ENCODE measurements at regions not wholly inside any gene's neighbourhood (a gene's known extent, or its start where the extent isn't known, plus 50 kb on each side); places are given as distances from the start of the nearest gene placed in this dataset.

GRCh38 chr4:157713342-157713741 is 459.5 kb downstream of the GASK1B start:
- Histone ChIP-seq H2AFZ (ENCODE audit: low read depth) (no peak overlapping the region), H3K4me3 (IDR thresholded peaks at IDR 0.05; ENCODE audit: insufficient read depth, low read depth, low read length) (no peak overlapping the region), H3K4me2 (no peak overlapping the region), H4K20me1 (ENCODE audit: insufficient read depth) (no peaks in the 10 kb centered on the region), H3K27me3 (ENCODE audit: insufficient read depth, low read depth) (no peaks in the 10 kb centered on the region), H3K9ac (no peak overlapping the region), H3K27ac (no peak overlapping the region), H3K79me2 (ENCODE audit: insufficient read depth, low read depth) (no peaks in the 10 kb centered on the region), H3K36me3 (ENCODE audit: insufficient read depth) (no peaks in the 10 kb centered on the region), H3K4me1 (ENCODE audit: low read depth, poor library complexity, severe bottlenecking) (no peaks in the 10 kb centered on the region)
- TF ChIP-seq, protein P1, sequence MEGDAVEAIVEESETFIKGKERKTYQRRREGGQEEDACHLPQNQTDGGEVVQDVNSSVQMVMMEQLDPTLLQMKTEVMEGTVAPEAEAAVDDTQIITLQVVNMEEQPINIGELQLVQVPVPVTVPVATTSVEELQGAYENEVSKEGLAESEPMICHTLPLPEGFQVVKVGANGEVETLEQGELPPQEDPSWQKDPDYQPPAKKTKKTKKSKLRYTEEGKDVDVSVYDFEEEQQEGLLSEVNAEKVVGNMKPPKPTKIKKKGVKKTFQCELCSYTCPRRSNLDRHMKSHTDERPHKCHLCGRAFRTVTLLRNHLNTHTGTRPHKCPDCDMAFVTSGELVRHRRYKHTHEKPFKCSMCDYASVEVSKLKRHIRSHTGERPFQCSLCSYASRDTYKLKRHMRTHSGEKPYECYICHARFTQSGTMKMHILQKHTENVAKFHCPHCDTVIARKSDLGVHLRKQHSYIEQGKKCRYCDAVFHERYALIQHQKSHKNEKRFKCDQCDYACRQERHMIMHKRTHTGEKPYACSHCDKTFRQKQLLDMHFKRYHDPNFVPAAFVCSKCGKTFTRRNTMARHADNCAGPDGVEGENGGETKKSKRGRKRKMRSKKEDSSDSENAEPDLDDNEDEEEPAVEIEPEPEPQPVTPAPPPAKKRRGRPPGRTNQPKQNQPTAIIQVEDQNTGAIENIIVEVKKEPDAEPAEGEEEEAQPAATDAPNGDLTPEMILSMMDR (conservative IDR thresholded peaks at IDR 0.05; ENCODE audit: low read depth, low read length), result no peak

DNA sequence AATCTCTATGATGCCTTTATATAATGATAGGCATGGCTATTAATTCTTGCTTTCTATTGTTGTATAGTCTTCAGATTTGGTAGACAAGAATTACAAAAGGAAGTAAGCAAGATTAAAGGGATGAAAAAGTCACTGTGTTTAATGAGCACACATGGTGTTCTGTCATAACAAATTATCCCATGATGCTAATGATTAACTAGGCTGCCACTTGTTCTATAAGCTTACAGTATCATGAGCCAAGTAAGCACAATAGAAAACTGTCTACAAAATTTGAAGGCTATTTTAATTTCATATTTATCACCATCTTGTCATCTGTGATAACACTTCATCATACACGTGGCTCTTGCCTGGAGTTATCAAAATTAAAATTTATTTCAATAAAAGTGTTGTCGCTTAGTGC is 466.7 kb downstream of the GASK1B start:
- no peaks in the 10 kb centered on the region for H3K4me1 ChIP-seq (ENCODE audit: low read depth, poor library complexity, severe bottlenecking)
- H3K27me3 ChIP-seq (ENCODE audit: insufficient read depth, low read depth), result no peaks in the 10 kb centered on the region
- H3K79me2 ChIP-seq (ENCODE audit: insufficient read depth, low read depth), result no peaks in the 10 kb centered on the region
- no peak overlapping the region for H3K4me3 ChIP-seq (IDR thresholded peaks at IDR 0.05; ENCODE audit: insufficient read depth, low read depth, low read length)
- no peak overlapping the region for H2AFZ ChIP-seq (ENCODE audit: low read depth)
- no peak overlapping the region for H3K27ac ChIP-seq
- H3K4me2 ChIP-seq, result no peak overlapping the region
- no peak overlapping the region for H3K9ac ChIP-seq
- H3K36me3 ChIP-seq (ENCODE audit: insufficient read depth), result no peaks in the 10 kb centered on the region
- no peaks in the 10 kb centered on the region for H4K20me1 ChIP-seq (ENCODE audit: insufficient read depth)
- TF ChIP-seq, protein P1 (conservative IDR thresholded peaks at IDR 0.05; ENCODE audit: low read depth, low read length), result no peak

- no peak overlapping the region for H3K9ac ChIP-seq
- H3K4me1 ChIP-seq (ENCODE audit: low read depth, poor library complexity, severe bottlenecking), result no peaks in the 10 kb centered on the region
- no peaks in the 10 kb centered on the region for H4K20me1 ChIP-seq (ENCODE audit: insufficient read depth)
- H3K27ac ChIP-seq, result no peak overlapping the region
- no peak overlapping the region for H2AFZ ChIP-seq (ENCODE audit: low read depth)
- TF ChIP-seq, protein P1 (conservative IDR thresholded peaks at IDR 0.05; ENCODE audit: low read depth, low read length), result no peak
- H3K79me2 ChIP-seq (ENCODE audit: insufficient read depth, low read depth), result no peaks in the 10 kb centered on the region
- H3K36me3 ChIP-seq (ENCODE audit: insufficient read depth), result no peaks in the 10 kb centered on the region
- H3K27me3 ChIP-seq (ENCODE audit: insufficient read depth, low read depth), result no peaks in the 10 kb centered on the region
- no peak overlapping the region for H3K4me2 ChIP-seq
- no peak overlapping the region for H3K4me3 ChIP-seq (IDR thresholded peaks at IDR 0.05; ENCODE audit: insufficient read depth, low read depth, low read length)
Measured at GRCh38 chr4:157702831-157703230, 470.0 kb downstream of the GASK1B start.

GRCh38 chr4:157701695-157701994 is 471.2 kb downstream of the GASK1B start:
- Histone ChIP-seq H3K27ac (no peak overlapping the region), H2AFZ (ENCODE audit: low read depth) (no peak overlapping the region), H3K4me2 (no peak overlapping the region), H3K4me3 (IDR thresholded peaks at IDR 0.05; ENCODE audit: insufficient read depth, low read depth, low read length) (no peak overlapping the region), H3K9ac (no peak overlapping the region), H3K79me2 (ENCODE audit: insufficient read depth, low read depth) (no peaks in the 10 kb centered on the region), H4K20me1 (ENCODE audit: insufficient read depth) (no peaks in the 10 kb centered on the region), H3K27me3 (ENCODE audit: insufficient read depth, low read depth) (no peaks in the 10 kb centered on the region), H3K36me3 (ENCODE audit: insufficient read depth) (no peaks in the 10 kb centered on the region), H3K4me1 (ENCODE audit: low read depth, poor library complexity, severe bottlenecking) (no peaks in the 10 kb centered on the region)
- TF ChIP-seq, protein P1 (conservative IDR thresholded peaks at IDR 0.05; ENCODE audit: low read depth, low read length), result no peak
